ENCODE measurements at regions not wholly inside any gene's neighbourhood (a gene's known extent, or its start where the extent isn't known, plus 50 kb on each side); places are given as distances from the start of the nearest gene placed in this dataset.

GRCh38 chr15:66852064-66852905 lies 150.2 kb downstream of the SMAD6 start:
- intact Hi-C loops (cut with DNase I): loop anchor here (5.0 kb wide), 2 partner anchors 155 to 250 kb away; no protein-coding TSS in a partner anchor
- no peaks in the 10 kb centered on the region for H3K27me3 ChIP-seq
- no peak for TF ChIP-seq CTCF (IDR thresholded peaks at IDR 0.05)
- H3K36me3 ChIP-seq: no peaks in the 10 kb centered on the region
- no peak for DNase-seq
- H3K9me3 ChIP-seq: no peaks in the 10 kb centered on the region
- no peak overlapping the region for H3K4me3 ChIP-seq
- H3K9ac ChIP-seq (ENCODE audit: low read depth in 2 of 2, low read length in 2 of 2): no peak overlapping the region
- no peak overlapping the region for H3K27ac ChIP-seq
- H3K4me1 ChIP-seq: peaks cover 9% of the 10 kb centered on the region

GRCh38 chr15:66854012-66854965 lies 152.3 kb downstream of the SMAD6 start:
- intact Hi-C loops (cut with DNase I): loop anchor here (5.0 kb wide), 2 partner anchors 157 to 252 kb away; no protein-coding TSS in a partner anchor
- DNase-seq: peak; percentile 18
- Histone ChIP-seq H3K9ac (ENCODE audit: low read depth in 2 of 2, low read length in 2 of 2) (no peak overlapping the region), H3K27me3 (no peaks in the 10 kb centered on the region), H3K4me1 (peaks cover 9% of the 10 kb centered on the region), H3K27ac (no peak overlapping the region), H3K9me3 (no peaks in the 10 kb centered on the region), H3K4me3 (no peak overlapping the region), H3K36me3 (no peaks in the 10 kb centered on the region)
- TF ChIP-seq CTCF (IDR thresholded peaks at IDR 0.05): no peak

- Histone ChIP-seq H3K9ac (ENCODE audit: low read depth in 2 of 2, low read length in 2 of 2) (no peak overlapping the region), H3K36me3 (no peaks in the 10 kb centered on the region), H3K4me1 (peaks cover 9% of the 10 kb centered on the region), H3K27ac (no peak overlapping the region), H3K4me3 (no peak overlapping the region), H3K27me3 (no peaks in the 10 kb centered on the region), H3K9me3 (no peaks in the 10 kb centered on the region)
- intact Hi-C loops (cut with DNase I): no loop called here
- TF ChIP-seq CTCF (IDR thresholded peaks at IDR 0.05): no peak
- DNase-seq: no peak
Measured at GRCh38 chr15:66855041-66855440, 153.0 kb downstream of the SMAD6 start.

GRCh38 chr15:66857694-66858093 lies 155.7 kb downstream of the SMAD6 start:
- H3K36me3 ChIP-seq: no peaks in the 10 kb centered on the region
- no peak overlapping the region for H3K9ac ChIP-seq (ENCODE audit: low read depth in 2 of 2, low read length in 2 of 2)
- no peak overlapping the region for H3K27ac ChIP-seq
- H3K4me3 ChIP-seq: no peak overlapping the region
- H3K9me3 ChIP-seq: no peaks in the 10 kb centered on the region
- H3K4me1 ChIP-seq: no peaks in the 10 kb centered on the region
- no peak for DNase-seq
- H3K27me3 ChIP-seq: no peaks in the 10 kb centered on the region
- no peak for TF ChIP-seq CTCF (IDR thresholded peaks at IDR 0.05)
- intact Hi-C loops (cut with DNase I): no loop called here

GRCh38 chr15:66858423-66859207 lies 156.6 kb downstream of the SMAD6 start:
- TF ChIP-seq CTCF (IDR thresholded peaks at IDR 0.05): no peak
- DNase-seq: peak; percentile 6
- Histone ChIP-seq H3K9me3 (no peaks in the 10 kb centered on the region), H3K36me3 (no peaks in the 10 kb centered on the region), H3K4me3 (no peak overlapping the region), H3K4me1 (no peaks in the 10 kb centered on the region), H3K9ac (ENCODE audit: low read depth in 2 of 2, low read length in 2 of 2) (no peak overlapping the region), H3K27ac (no peak overlapping the region), H3K27me3 (no peaks in the 10 kb centered on the region)
- intact Hi-C loops (cut with DNase I): no loop called here
